ENCODE measurements at regions not wholly inside any gene's neighbourhood (a gene's known extent, or its start where the extent isn't known, plus 50 kb on each side); places are given as distances from the start of the nearest gene placed in this dataset.

- TF ChIP-seq CTCF (IDR thresholded peaks at IDR 0.05) (no peak), POLR2A (IDR thresholded peaks at IDR 0.05) (no peak)
Observed at GRCh38 chr9:80107931-80108660, 536.3 kb downstream of the TLE4 start.
